ENCODE measurements at regions not wholly inside any gene's neighbourhood (a gene's known extent, or its start where the extent isn't known, plus 50 kb on each side); places are given as distances from the start of the nearest gene placed in this dataset.
"Not testable (repeated sequence)": the region's sequence is repeated elsewhere in the genome, so short reads cannot be mapped to it uniquely, and the experiment has no call there.

DNA sequence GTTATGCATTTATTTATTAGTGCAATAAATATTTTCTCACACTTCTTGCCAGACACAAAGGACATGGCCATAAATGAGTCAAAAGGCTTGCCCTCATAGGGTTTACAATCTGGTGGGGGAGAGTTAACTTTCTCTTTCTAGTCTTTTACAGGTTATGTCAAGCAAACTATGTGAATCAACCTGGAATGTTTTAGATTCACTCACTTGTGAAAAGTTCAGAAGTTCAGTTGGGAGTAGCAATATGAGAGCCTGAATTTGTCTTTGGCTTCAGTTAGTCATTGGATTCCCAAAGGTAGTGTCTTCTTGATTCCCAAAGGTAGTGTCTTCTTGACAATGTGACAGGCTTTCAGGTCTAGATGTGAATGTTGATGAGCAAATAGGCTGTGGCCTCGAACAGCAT is 264.8 kb downstream of the SOX2 start:
- no peak for DNase-seq (ENCODE audit: low read depth in 1 of 2, low spot score in 1 of 2)

GRCh38 chr3:181985386-181985785 is 273.7 kb downstream of the SOX2 start:
- DNase-seq (ENCODE audit: low read depth in 1 of 2, low spot score in 1 of 2): no peak

- no peak for DNase-seq (ENCODE audit: low read depth in 1 of 2, low spot score in 1 of 2)
These were observed 276.0 kb downstream of the SOX2 start for GRCh38 chr3:181987736-181988135.

DNA sequence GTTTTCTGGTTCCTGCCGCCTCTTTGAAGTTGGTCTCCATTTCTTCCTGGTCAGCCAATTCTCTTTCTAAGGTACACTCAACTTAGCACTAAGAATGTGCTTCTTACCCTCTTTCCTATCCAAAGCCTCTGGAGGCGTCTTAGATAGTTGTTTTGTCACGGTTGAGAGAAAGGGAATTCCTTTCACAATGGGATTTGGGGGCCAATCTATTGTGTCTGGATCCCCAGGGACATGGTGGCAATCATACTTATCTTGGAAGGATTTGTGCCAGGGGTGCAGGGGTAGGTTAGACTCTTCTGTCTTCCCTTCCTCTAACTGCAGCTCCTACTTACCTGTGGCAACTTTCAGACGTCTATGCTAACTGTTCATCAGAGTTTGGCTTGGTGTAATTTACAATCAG is 287.1 kb downstream of the SOX2 start:
- DNase-seq (ENCODE audit: low read depth in 1 of 2, low spot score in 1 of 2): no peak

GRCh38 chr3:181999314-181999713 is 287.6 kb downstream of the SOX2 start:
- no peak for DNase-seq (ENCODE audit: low read depth in 1 of 2, low spot score in 1 of 2)

DNA sequence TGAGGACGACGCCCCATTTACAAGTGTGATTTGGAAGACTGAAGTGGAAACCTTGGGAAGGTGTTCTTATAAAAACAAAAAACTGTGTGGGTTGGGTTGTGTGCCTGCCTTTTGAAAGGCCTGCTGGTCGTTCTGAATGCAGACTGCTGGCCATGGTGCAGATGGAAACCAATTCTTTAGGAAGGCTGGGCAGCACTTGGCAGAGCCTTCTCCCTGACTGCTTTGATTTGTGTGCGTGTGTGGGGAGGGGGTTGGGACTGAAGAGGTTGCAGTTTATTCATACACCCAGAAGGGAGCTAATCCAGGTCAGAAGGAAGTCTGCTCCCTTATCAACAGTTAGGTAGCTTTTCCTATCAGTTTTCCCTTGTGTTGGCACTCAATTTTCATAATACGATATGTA is 288.7 kb downstream of the SOX2 start:
- no peak for DNase-seq (ENCODE audit: low read depth in 1 of 2, low spot score in 1 of 2)

DNA sequence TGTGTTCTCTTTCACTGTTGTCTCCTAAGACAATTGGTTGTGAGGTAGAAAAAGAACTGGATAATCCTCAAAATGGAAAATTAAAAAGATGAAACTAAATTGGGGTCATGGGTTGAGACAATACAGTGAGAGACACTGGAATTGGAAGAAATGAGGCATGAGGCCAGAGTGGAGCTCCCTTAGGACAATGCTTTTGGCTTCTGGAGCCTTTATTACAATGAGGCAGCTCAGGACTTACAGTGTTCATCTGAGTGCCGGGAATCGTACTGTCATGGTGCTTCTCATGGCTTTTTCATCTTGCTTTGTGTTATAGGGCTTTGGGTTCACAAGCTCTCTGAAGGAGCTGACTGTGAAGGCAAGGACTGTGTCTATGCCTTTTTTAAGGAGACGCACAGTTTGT is 293.5 kb downstream of the SOX2 start:
- DNase-seq (ENCODE audit: low read depth in 1 of 2, low spot score in 1 of 2): no peak

DNA sequence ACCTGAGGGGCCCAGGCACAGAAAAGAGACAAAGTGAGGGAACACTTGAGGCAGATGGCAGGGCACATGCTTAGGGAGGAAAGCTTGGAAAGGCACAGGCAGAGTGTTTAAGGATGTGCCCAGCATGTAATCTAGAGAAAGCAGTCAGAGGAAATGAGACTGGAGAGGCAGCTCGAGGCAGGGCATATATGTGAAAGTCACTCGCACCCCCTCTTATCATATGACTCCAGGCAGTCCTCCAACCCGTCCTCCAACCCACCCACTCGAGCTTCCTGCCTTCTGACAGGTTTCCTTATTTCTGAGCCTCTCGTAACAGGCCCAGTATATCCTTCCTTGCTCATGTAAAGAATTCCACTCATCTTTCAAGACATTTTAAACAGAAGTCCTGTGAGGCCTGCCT is 294.0 kb downstream of the SOX2 start:
- DNase-seq (ENCODE audit: low read depth in 1 of 2, low spot score in 1 of 2): no peak

DNA sequence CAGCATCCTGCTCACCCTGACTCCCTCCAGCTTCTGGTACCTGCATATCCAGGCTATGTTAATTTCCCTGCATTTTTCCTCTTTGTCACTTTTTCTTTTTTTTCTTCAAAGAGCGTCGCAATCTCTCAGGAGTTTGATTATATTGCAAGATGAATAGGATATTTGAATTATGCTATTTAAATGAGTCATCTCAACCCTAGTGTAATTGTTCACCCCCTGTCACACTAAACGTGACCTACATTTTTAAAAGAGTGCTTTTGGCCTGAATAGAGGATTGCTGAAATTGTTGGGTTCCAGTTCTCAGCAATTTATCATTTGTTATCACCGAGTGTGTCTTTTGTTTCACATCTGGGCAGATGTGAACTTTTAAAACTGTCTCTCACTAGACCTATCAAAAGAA is 294.7 kb downstream of the SOX2 start:
- no peak for DNase-seq (ENCODE audit: low read depth in 1 of 2, low spot score in 1 of 2)

- no peak for DNase-seq (ENCODE audit: low read depth in 1 of 2, low spot score in 1 of 2)
These were observed 295.7 kb downstream of the SOX2 start for GRCh38 chr3:182007441-182007840.

DNA sequence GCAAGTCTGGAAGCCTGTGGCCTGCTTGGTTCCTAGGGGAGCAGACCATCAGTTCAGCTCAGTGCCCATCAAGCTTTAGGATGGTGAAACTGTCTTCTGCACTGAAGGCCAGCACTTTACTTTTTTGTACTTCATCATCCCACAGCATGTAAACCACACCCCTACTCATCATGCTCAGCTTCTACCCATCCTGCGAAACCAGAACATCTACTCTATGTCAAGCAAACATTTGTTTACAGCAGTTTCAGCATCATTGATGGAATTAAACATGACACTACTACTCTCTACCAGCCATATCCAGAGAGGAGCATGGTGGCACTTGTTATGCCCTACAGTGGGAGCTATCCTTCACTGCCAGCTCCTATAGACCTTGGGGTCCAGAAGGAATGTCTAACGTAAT is 306.6 kb downstream of the SOX2 start:
- DNase-seq (ENCODE audit: low read depth in 1 of 2, low spot score in 1 of 2): no peak

- no peak for DNase-seq (ENCODE audit: low read depth in 1 of 2, low spot score in 1 of 2)
These were observed 308.2 kb downstream of the SOX2 start for GRCh38 chr3:182019926-182020325.

GRCh38 chr3:182023843-182024242 is 312.1 kb downstream of the SOX2 start:
- no peak for DNase-seq (ENCODE audit: low read depth in 1 of 2, low spot score in 1 of 2)

- no peak for DNase-seq (ENCODE audit: low read depth in 1 of 2, low spot score in 1 of 2)
These were observed 315.6 kb downstream of the SOX2 start for GRCh38 chr3:182027366-182027765.

GRCh38 chr3:182028081-182028480 is 316.4 kb downstream of the SOX2 start:
- no peak for DNase-seq (ENCODE audit: low read depth in 1 of 2, low spot score in 1 of 2)

DNA sequence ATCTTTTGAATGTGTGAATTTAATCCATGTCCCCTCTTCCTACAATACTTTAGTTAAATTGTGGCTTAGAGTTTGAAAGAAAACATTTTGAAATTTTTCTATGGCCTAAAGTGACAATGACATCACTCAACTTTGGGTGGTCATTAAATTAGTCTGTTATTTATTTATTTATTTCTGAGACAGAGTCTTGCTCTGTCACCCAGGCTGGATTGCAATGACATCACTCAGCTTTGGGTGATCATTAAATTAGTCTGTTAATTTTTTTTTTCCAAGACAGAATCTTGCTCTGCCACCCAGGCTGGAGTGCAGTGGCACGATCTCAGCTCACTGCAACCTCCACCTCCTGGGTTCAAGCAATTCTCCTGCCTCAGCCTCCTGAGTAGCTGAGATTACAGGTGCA is 322.5 kb downstream of the SOX2 start:
- not testable (repeated sequence) for DNase-seq (ENCODE audit: low read depth in 1 of 2, low spot score in 1 of 2)

DNA sequence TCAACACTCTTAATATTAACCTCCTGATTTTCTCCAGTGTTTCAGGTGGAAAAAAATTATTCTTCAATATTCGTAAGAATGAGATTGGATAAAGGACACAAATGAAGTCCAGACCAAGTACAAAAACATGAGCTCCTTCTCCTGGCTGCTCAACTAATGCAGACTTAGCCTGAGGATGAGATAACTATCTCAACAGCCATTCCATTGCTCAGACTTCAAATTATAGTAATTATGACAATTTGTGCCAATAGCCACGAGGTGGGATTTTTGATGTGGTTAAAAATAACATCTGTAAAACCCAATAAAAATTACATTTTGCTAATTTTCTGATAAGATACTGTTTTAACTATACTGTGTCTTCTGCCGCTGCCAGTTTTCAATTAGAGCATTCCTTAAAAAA is 323.6 kb downstream of the SOX2 start:
- no peak for DNase-seq (ENCODE audit: low read depth in 1 of 2, low spot score in 1 of 2)

DNA sequence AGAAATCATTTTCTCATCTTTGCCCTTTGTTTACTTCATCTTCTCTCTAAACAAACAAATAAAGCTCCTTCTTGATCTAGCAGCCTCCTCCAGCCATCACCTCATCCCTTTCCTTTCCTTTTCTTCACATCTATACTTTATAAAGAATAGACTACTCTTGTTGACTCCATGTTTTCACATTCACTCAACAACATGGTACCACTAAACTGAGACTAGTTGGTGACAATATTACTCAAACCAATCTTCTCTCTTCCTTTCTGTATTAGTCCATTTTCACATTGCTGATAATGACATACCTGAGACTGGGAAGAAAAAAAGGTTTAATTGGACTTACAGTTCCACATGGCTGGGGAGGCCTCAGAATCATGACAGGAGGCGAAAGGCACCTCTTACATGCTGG is 324.7 kb downstream of the SOX2 start:
- DNase-seq (ENCODE audit: low read depth in 1 of 2, low spot score in 1 of 2): no peak

DNA sequence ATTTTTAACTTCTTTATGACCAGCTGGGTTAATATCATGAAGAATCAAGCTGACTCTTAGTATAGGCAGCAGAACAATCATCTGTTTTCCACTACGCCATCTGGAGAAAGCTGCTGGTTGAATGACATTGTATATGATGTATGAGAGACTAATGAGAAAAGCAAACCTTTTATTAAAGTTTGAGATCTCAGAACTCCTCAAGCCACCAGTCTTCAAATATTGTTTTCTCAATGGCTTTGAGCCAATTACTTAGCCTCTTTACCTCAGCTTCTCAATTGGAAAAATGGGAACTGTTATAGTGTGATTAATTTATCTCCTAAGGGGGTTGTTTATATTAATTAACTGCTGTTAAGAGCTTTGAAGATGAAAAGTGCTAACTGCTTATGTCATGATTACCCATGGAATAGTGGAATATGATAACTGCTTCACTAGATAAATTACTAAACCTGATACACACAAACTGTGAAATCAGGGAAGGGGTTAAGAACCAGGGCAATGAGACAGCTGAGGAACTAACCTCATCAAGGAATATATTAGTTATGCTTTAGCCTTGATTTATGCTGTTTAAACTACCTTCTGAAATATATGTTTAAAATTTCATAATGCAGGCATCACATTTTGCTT is 330.1 kb downstream of the SOX2 start:
- DNase-seq (ENCODE audit: low read depth in 1 of 2, low spot score in 1 of 2): no peak

DNA sequence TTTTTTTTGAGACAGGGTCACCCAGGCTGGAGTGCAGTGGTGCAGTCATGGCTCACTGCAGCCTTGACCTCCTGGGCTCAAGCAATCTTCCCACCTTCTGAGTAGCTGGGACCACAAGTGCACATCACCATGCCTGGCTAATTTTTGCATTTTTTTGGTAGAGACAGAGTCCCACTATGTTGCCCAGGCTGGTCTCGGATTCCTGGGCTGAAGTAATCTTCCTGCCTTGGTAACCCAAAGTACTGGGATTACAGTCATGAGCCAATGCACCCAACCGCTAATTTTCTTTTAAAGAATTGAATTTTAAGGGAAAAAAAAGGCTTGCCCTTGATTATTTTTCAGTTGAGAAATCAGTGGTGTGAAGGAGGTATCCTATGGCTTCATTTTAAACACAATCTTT is 334.0 kb downstream of the SOX2 start:
- DNase-seq (ENCODE audit: low read depth in 1 of 2, low spot score in 1 of 2): no peak

DNA sequence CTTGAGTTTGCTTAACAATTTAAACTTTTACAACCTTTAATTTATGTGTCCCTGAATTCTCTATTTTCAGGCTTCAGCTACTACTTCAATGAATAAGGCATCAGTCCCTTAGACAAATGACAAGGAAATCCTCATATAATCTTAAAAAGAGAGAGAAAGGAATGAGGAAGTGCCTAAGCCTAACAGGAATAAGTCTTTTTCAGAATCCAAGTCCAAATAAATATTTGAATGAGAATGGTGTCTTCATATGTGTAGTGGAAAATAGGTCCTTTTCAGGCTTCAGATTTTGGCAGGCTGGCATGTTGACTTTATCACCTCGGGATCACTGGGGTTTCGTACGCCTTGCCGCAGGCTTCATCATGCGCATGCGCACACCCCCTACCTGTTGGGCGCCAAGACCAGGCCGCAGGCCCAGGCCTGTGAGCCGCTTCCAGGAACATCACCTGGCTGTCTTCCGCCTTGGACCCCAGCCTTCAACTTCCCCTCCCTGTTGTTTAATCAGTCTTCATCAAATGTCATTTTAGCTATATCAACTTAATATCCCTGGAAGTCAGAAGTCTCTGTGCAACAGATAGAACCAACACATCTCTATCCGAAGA is 334.5 kb downstream of the SOX2 start:
- no peak for DNase-seq (ENCODE audit: low read depth in 1 of 2, low spot score in 1 of 2)

DNA sequence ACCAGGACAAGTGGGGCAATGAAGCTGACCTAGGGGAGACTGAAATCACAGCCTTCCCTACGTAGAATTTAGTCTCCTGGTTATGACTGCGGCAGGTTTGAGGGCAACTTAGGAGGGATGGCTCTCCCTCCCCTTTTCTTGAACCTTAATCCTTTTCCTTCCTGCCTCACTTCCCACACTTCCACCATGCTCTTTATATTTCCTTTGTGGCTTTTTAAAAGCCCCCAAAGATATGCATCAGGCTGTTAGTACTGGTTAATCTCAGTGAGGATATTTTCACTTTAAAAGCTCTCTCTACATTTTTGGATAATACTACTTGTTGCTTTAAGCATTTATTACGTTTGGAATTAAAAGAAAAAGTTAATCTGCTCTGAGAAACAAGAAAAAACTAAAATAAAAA is 339.2 kb downstream of the SOX2 start:
- no peak for DNase-seq (ENCODE audit: low read depth in 1 of 2, low spot score in 1 of 2)

DNA sequence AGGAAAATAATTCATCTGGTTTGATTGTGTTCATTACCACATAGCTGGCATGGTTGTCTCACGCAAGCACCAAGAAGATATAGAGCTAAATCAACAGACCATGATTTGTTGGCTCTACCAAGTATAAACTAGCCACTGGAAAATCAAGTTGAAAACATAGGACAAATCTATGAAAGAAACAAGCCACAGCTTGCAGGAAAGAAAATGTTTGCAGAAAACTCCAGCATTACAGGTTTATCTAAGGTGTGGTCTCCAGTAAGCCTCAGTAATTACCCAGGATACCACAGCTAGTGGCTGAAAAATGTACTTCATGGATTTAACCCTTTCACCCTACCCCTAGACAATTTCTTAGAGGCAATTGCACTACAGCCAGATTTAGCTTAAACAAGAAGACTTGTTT is 340.6 kb downstream of the SOX2 start:
- DNase-seq (ENCODE audit: low read depth in 1 of 2, low spot score in 1 of 2): no peak

Data from activated CD4-positive, alpha-beta T cell treated with anti-CD3 and anti-CD28 coated beads, Interleukin-2, amount 50 U/mL, for 24 hours (primary cell).